ES-I3 (cell line): ENCODE measurements at regions not wholly inside any gene's neighbourhood (a gene's known extent, or its start where the extent isn't known, plus 50 kb on each side); places are given as distances from the start of the nearest gene placed in this dataset.
"Not testable (repeated sequence)": the region's sequence is repeated elsewhere in the genome, so short reads cannot be mapped to it uniquely, and the experiment has no call there.

Experiments
- H3K36me3 ChIP-seq: 2 replicates; pipeline ENCODE4 v1.6.1; 2013; ENCODE audit warnings: mild to moderate bottlenecking, low read length, control low read depth, moderate library complexity; ENCODE audit not compliant: insufficient read depth
- H3K4me1 ChIP-seq: 2 replicates; pipeline ENCODE4 v1.6.1; 2013; ENCODE audit warnings: mild to moderate bottlenecking, control low read depth, low read length; ENCODE audit not compliant: insufficient read depth
- H3K9ac ChIP-seq: 2 replicates; pipeline ENCODE4 v1.6.1; 2013; ENCODE audit warnings: low read depth, mild to moderate bottlenecking, low read length, moderate library complexity
- H3K9me3 ChIP-seq: 2 replicates; pipeline ENCODE4 v1.6.1; 2013; ENCODE audit warnings: mild to moderate bottlenecking, low read length, moderate library complexity; ENCODE audit not compliant: control insufficient read depth, insufficient read depth

GRCh38 chr10:9362721-9363120, 1308.2 kb downstream of the GATA3 start:
- Histone ChIP-seq H3K9me3 (no peaks in the 10 kb centered on the region), H3K36me3 (no peaks in the 10 kb centered on the region), H3K9ac (no peak overlapping the region), H3K4me1 (no peaks in the 10 kb centered on the region)

- Histone ChIP-seq H3K9me3 (no peaks in the 10 kb centered on the region), H3K36me3 (no peaks in the 10 kb centered on the region), H3K4me1 (no peaks in the 10 kb centered on the region), H3K9ac (no peak overlapping the region)
These were observed 1324.7 kb downstream of the GATA3 start for GRCh38 chr10:9379183-9379582.

- no peaks in the 10 kb centered on the region for H3K36me3 ChIP-seq
- H3K4me1 ChIP-seq: no peaks in the 10 kb centered on the region
- H3K9me3 ChIP-seq: no peaks in the 10 kb centered on the region
- no peak overlapping the region for H3K9ac ChIP-seq
These were observed 1327.4 kb downstream of the GATA3 start for GRCh38 chr10:9381733-9382532.

GRCh38 chr10:9382533-9382866, 1328.0 kb downstream of the GATA3 start:
- Histone ChIP-seq H3K36me3 (no peaks in the 10 kb centered on the region), H3K9me3 (no peaks in the 10 kb centered on the region), H3K4me1 (no peaks in the 10 kb centered on the region), H3K9ac (no peak overlapping the region)

- Histone ChIP-seq H3K9me3 (no peaks in the 10 kb centered on the region), H3K4me1 (no peaks in the 10 kb centered on the region), H3K36me3 (no peaks in the 10 kb centered on the region), H3K9ac (no peak overlapping the region)
These were observed 1336.0 kb downstream of the GATA3 start for GRCh38 chr10:9390516-9390915.

- H3K9ac ChIP-seq: no peak overlapping the region
- no peaks in the 10 kb centered on the region for H3K4me1 ChIP-seq
- no peaks in the 10 kb centered on the region for H3K9me3 ChIP-seq
- H3K36me3 ChIP-seq: no peaks in the 10 kb centered on the region
These were observed 1344.9 kb downstream of the GATA3 start for GRCh38 chr10:9399275-9399983.

- H3K9ac ChIP-seq, H3K36me3 ChIP-seq, H3K9me3 ChIP-seq, H3K4me1 ChIP-seq: not testable (repeated sequence)
These were observed 1347.6 kb downstream of the GATA3 start for GRCh38 chr10:9402067-9402466.

GRCh38 chr10:9402507-9403195, 1348.2 kb downstream of the GATA3 start:
- not testable (repeated sequence) for H3K9ac ChIP-seq, H3K4me1 ChIP-seq, H3K9me3 ChIP-seq, H3K36me3 ChIP-seq

GRCh38 chr10:9407201-9407600, 1352.7 kb downstream of the GATA3 start:
- not testable (repeated sequence) for H3K4me1 ChIP-seq, H3K9ac ChIP-seq, H3K36me3 ChIP-seq, H3K9me3 ChIP-seq

- no peaks in the 10 kb centered on the region; the same call in 1 of the 2 replicates for H3K9me3 ChIP-seq
- H3K9ac ChIP-seq: no peak overlapping the region
- H3K4me1 ChIP-seq: no peaks in the 10 kb centered on the region
- no peaks in the 10 kb centered on the region for H3K36me3 ChIP-seq
These were observed 1361.8 kb downstream of the GATA3 start for GRCh38 chr10:9416331-9416730.

GRCh38 chr10:9419757-9420156, 1365.3 kb downstream of the GATA3 start:
- H3K4me1 ChIP-seq: no peaks in the 10 kb centered on the region
- no peaks in the 10 kb centered on the region for H3K36me3 ChIP-seq
- H3K9ac ChIP-seq: no peak overlapping the region
- 0 out of 2 replicates have a peak, but pooled peaks cover 2% of the 10 kb centered on the region for H3K9me3 ChIP-seq

- Histone ChIP-seq H3K9me3 (0 out of 2 replicates have a peak, but pooled peaks cover 2% of the 10 kb centered on the region), H3K4me1 (no peaks in the 10 kb centered on the region), H3K36me3 (no peaks in the 10 kb centered on the region), H3K9ac (no peak overlapping the region)
These were observed 1372.7 kb downstream of the GATA3 start for GRCh38 chr10:9427209-9427608.

GRCh38 chr10:9437131-9437530, 1382.6 kb downstream of the GATA3 start:
- H3K9me3 ChIP-seq: peaks cover 6% of the 10 kb centered on the region
- H3K9ac ChIP-seq: no peak overlapping the region
- H3K4me1 ChIP-seq: no peaks in the 10 kb centered on the region
- H3K36me3 ChIP-seq: no peaks in the 10 kb centered on the region

- no peak overlapping the region for H3K9ac ChIP-seq
These were observed 1389.3 kb downstream of the GATA3 start for GRCh38 chr10:9443758-9444157.

GRCh38 chr10:9449530-9449929, 1395.0 kb downstream of the GATA3 start:
- Histone ChIP-seq H3K9ac (no peak overlapping the region), H3K9me3 (peaks cover 6% of the 10 kb centered on the region), H3K4me1 (no peaks in the 10 kb centered on the region), H3K36me3 (no peaks in the 10 kb centered on the region)

More at GRCh38 chr10:9443758-9444157, 1389.3 kb downstream of the GATA3 start:
- no peaks in the 10 kb centered on the region for H3K9me3 ChIP-seq
- no peaks in the 10 kb centered on the region for H3K36me3 ChIP-seq
- no peaks in the 10 kb centered on the region for H3K4me1 ChIP-seq
